ENCODE measurements at regions not wholly inside any gene's neighbourhood (a gene's known extent, or its start where the extent isn't known, plus 50 kb on each side); places are given as distances from the start of the nearest gene placed in this dataset.

- TF ChIP-seq POLR2A (IDR thresholded peaks at IDR 0.05; ENCODE audit: low read length) (no peak), GATA1 (IDR thresholded peaks at IDR 0.05; ENCODE audit: low read depth, low read length) (no peak)
Measured at GRCh38 chr15:79602180-79602579, 170.0 kb downstream of the MINAR1 start.
